CD4-positive, alpha-beta memory T cell (primary cell): ENCODE measurements at regions not wholly inside any gene's neighbourhood (a gene's known extent, or its start where the extent isn't known, plus 50 kb on each side); places are given as distances from the start of the nearest gene placed in this dataset.

Source experiments
- CTCF ChIA-PET: fragments of 350-600 bp; sonication (Branson Sonifier 250); formaldehyde crosslinking; loops from one replicate; lab custom pipeline; 2021; ENCODE audit warnings: inconsistent platforms; ENCODE audit not compliant: partially characterized antibody; lab: Charles Lee
- POLR2A ChIA-PET: fragments of 350-600 bp; sonication (Branson Sonifier 250); formaldehyde crosslinking; loops from one replicate; lab custom pipeline; 2021; ENCODE audit not compliant: partially characterized antibody; lab: Charles Lee
- DNase-seq, 5 donors: peaks; one replicate each; pipeline versions ENCODE4 v3.0.0 to v3.0.0-alpha.2; 2020 to 2022; ENCODE audit warnings: mixed read lengths in 1 of 5
- H3K27ac ChIP-seq: one replicate; pipeline ENCODE4 v1.7.0; 2013; ENCODE audit warnings: low read depth, low read length
- H3K27me3 ChIP-seq: 2 replicates; pipeline ENCODE4 v1.7.0; 2013; ENCODE audit warnings: mild to moderate bottlenecking, low read length, moderate library complexity; ENCODE audit not compliant: insufficient read depth
- H3K36me3 ChIP-seq: 2 replicates; pipeline ENCODE4 v1.7.0; 2013; ENCODE audit warnings: mild to moderate bottlenecking, low read length, moderate library complexity; ENCODE audit not compliant: insufficient read depth
- H3K4me1 ChIP-seq: 2 replicates; pipeline ENCODE4 v1.7.0; 2013; ENCODE audit warnings: mild to moderate bottlenecking, low read length, moderate library complexity; ENCODE audit not compliant: insufficient read depth
- H3K4me3 ChIP-seq, 2 donors: one replicate each; pipeline ENCODE4 v1.7.0; 2013; ENCODE audit warnings: low read length in 2 of 2, mild to moderate bottlenecking in 1 of 2
- H3K9me3 ChIP-seq, 2 donors: one replicate each; pipeline ENCODE4 v1.7.0; 2013; ENCODE audit warnings: low read length in 2 of 2, control low read depth in 1 of 2; ENCODE audit not compliant: control insufficient read depth in 1 of 2
- H3K27ac Mint-ChIP-seq, 7 donors: one replicate each; pipeline ENCODE4 v1.8.0; 2020 to 2021; ENCODE audit warnings: mixed read lengths in 7 of 7, mild to moderate bottlenecking in 6 of 7, inconsistent platforms in 3 of 7, moderate library complexity in 3 of 7
- H3K27me3 Mint-ChIP-seq, 2 donors: one replicate each; pipeline ENCODE4 v1.8.0; 2020 to 2021; ENCODE audit warnings: mixed read lengths in 2 of 2
- H3K36me3 Mint-ChIP-seq, 2 donors: one replicate each; pipeline ENCODE4 v1.8.0; 2020 to 2021; ENCODE audit warnings: mixed read lengths in 2 of 2, inconsistent platforms in 1 of 2, mild to moderate bottlenecking in 1 of 2
- H3K4me1 Mint-ChIP-seq, 4 donors: one replicate each; pipeline ENCODE4 v1.8.0; 2020 to 2021; ENCODE audit warnings: mixed read lengths in 4 of 4, mild to moderate bottlenecking in 1 of 4
- H3K4me3 Mint-ChIP-seq, 8 donors: one replicate each; pipeline ENCODE4 v1.8.0; 2020 to 2021; ENCODE audit warnings: mixed read lengths in 8 of 8, mild to moderate bottlenecking in 7 of 8, moderate library complexity in 6 of 8, inconsistent platforms in 3 of 8
- H3K9me3 Mint-ChIP-seq, 8 donors: one replicate each; pipeline ENCODE4 v1.8.0; 2020 to 2021; ENCODE audit warnings: mixed read lengths in 8 of 8, mild to moderate bottlenecking in 5 of 8, inconsistent platforms in 3 of 8, moderate library complexity in 1 of 8
- intact Hi-C: fragments of 100-400 bp; cut with micrococcal nuclease; formaldehyde crosslinking; loops from one replicate; pipeline ENCODE4 v1.15.1; 2023

- H3K27me3 ChIP-seq: no peaks in the 10 kb centered on the region
- POLR2A ChIA-PET: no interaction called here
- CTCF ChIA-PET: no interaction called here
- H3K4me1 ChIP-seq: no peaks in the 10 kb centered on the region
- H3K27me3 Mint-ChIP-seq: peaks cover 0 to 1% of the 10 kb centered on the region in 2 donors
- intact Hi-C loops: no loop called here
- H3K27ac Mint-ChIP-seq: no peak overlapping the region
- H3K36me3 ChIP-seq: no peaks in the 10 kb centered on the region
- DNase-seq: no peak
- H3K4me3 ChIP-seq: no peak overlapping the region
- H3K27ac ChIP-seq: no peak overlapping the region
- H3K36me3 Mint-ChIP-seq: no peaks in the 10 kb centered on the region
- no peaks in the 10 kb centered on the region for H3K9me3 ChIP-seq
- no peak overlapping the region for H3K4me3 Mint-ChIP-seq
- no peaks in the 10 kb centered on the region for H3K9me3 Mint-ChIP-seq
- H3K4me1 Mint-ChIP-seq: no peaks in the 10 kb centered on the region
Observed at GRCh38 chr2:215554689-215555498, 119.0 kb upstream of the FN1 start.

GRCh38 chr2:215553946-215554345 lies 118.1 kb upstream of the FN1 start:
- H3K36me3 Mint-ChIP-seq: no peaks in the 10 kb centered on the region
- no peak overlapping the region for H3K4me3 Mint-ChIP-seq
- H3K27me3 Mint-ChIP-seq: peaks cover 0 to 6% of the 10 kb centered on the region in 2 donors
- no peaks in the 10 kb centered on the region for H3K9me3 Mint-ChIP-seq
- Histone ChIP-seq H3K27ac (no peak overlapping the region), H3K9me3 (no peaks in the 10 kb centered on the region), H3K4me3 (no peak overlapping the region), H3K27me3 (no peaks in the 10 kb centered on the region), H3K4me1 (no peaks in the 10 kb centered on the region), H3K36me3 (no peaks in the 10 kb centered on the region)
- POLR2A ChIA-PET: no interaction called here
- no peak overlapping the region for H3K27ac Mint-ChIP-seq
- intact Hi-C loops: no loop called here
- DNase-seq: no peak
- CTCF ChIA-PET: no interaction called here
- H3K4me1 Mint-ChIP-seq: no peaks in the 10 kb centered on the region

GRCh38 chr2:215552144-215552580 lies 116.3 kb upstream of the FN1 start:
- H3K36me3 Mint-ChIP-seq: no peaks in the 10 kb centered on the region
- H3K27me3 ChIP-seq: no peaks in the 10 kb centered on the region
- no peak overlapping the region for H3K4me3 Mint-ChIP-seq
- intact Hi-C loops: no loop called here
- no peaks in the 10 kb centered on the region for H3K4me1 Mint-ChIP-seq
- no peak overlapping the region for H3K4me3 ChIP-seq
- H3K27ac Mint-ChIP-seq: no peak overlapping the region
- no peak for DNase-seq
- H3K4me1 ChIP-seq: no peaks in the 10 kb centered on the region
- no peak overlapping the region for H3K27ac ChIP-seq
- H3K9me3 Mint-ChIP-seq: no peaks in the 10 kb centered on the region
- ChIA-PET CTCF (no interaction called here), POLR2A (no interaction called here)
- peaks cover 1 to 5% of the 10 kb centered on the region in 2 donors for H3K27me3 Mint-ChIP-seq
- H3K36me3 ChIP-seq: no peaks in the 10 kb centered on the region
- H3K9me3 ChIP-seq: no peaks in the 10 kb centered on the region

GRCh38 chr2:215550331-215550730 lies 114.5 kb upstream of the FN1 start:
- CTCF ChIA-PET: no interaction called here
- no peak overlapping the region for H3K27ac ChIP-seq
- POLR2A ChIA-PET: no interaction called here

GRCh38 chr2:215548714-215549113 lies 112.8 kb upstream of the FN1 start:
- no peaks in the 10 kb centered on the region for H3K27me3 ChIP-seq
- Mint-ChIP-seq H3K4me3 (no peak overlapping the region), H3K4me1 (no peaks in the 10 kb centered on the region), H3K36me3 (no peaks in the 10 kb centered on the region), H3K27ac (no peak overlapping the region), H3K9me3 (peaks cover 0 to 2% (median 0%) of the 10 kb centered on the region in 8 donors), H3K27me3 (peaks cover 3 to 5% of the 10 kb centered on the region in 2 donors)
- no peaks in the 10 kb centered on the region for H3K4me1 ChIP-seq
- H3K9me3 ChIP-seq: no peaks in the 10 kb centered on the region
- ChIA-PET POLR2A (no interaction called here), CTCF (no interaction called here)
- H3K4me3 ChIP-seq: no peak overlapping the region
- H3K36me3 ChIP-seq: no peaks in the 10 kb centered on the region
- no peak for DNase-seq
- intact Hi-C loops: no loop called here
- no peak overlapping the region for H3K27ac ChIP-seq

More at GRCh38 chr2:215550331-215550730, 114.5 kb upstream of the FN1 start:
- H3K27ac Mint-ChIP-seq: no peak overlapping the region
- H3K27me3 Mint-ChIP-seq: peaks cover 3 to 5% of the 10 kb centered on the region in 2 donors
- no peaks in the 10 kb centered on the region for H3K36me3 Mint-ChIP-seq
- intact Hi-C loops: no loop called here
- Histone ChIP-seq H3K36me3 (no peaks in the 10 kb centered on the region), H3K9me3 (no peaks in the 10 kb centered on the region), H3K4me1 (no peaks in the 10 kb centered on the region), H3K27me3 (no peaks in the 10 kb centered on the region), H3K4me3 (no peak overlapping the region)
- DNase-seq: no peak
- no peaks in the 10 kb centered on the region for H3K4me1 Mint-ChIP-seq
- H3K4me3 Mint-ChIP-seq: no peak overlapping the region
- peaks cover 0 to under 1% (median 0%) of the 10 kb centered on the region in 8 donors for H3K9me3 Mint-ChIP-seq

GRCh38 chr2:215542690-215543089 lies 106.8 kb upstream of the FN1 start:
- peaks cover 0 to 3% (median 0%) of the 10 kb centered on the region in 8 donors for H3K9me3 Mint-ChIP-seq
- Histone ChIP-seq H3K9me3 (no peaks in the 10 kb centered on the region), H3K27me3 (no peaks in the 10 kb centered on the region), H3K36me3 (no peaks in the 10 kb centered on the region), H3K27ac (no peak overlapping the region), H3K4me1 (no peaks in the 10 kb centered on the region), H3K4me3 (no peak overlapping the region)
- DNase-seq: no peak
- H3K27me3 Mint-ChIP-seq: peaks cover 0 to 1% of the 10 kb centered on the region in 2 donors
- POLR2A ChIA-PET: no interaction called here
- no peaks in the 10 kb centered on the region for H3K4me1 Mint-ChIP-seq
- intact Hi-C loops: no loop called here
- no peak overlapping the region for H3K27ac Mint-ChIP-seq
- no peak overlapping the region for H3K4me3 Mint-ChIP-seq
- CTCF ChIA-PET: no interaction called here
- no peaks in the 10 kb centered on the region for H3K36me3 Mint-ChIP-seq

- intact Hi-C loops: no loop called here
Observed at GRCh38 chr2:215540658-215541057, 104.8 kb upstream of the FN1 start.

More at GRCh38 chr2:215540658-215541057, 104.8 kb upstream of the FN1 start:
- DNase-seq: no peak
- Histone ChIP-seq H3K4me1 (no peaks in the 10 kb centered on the region), H3K36me3 (no peaks in the 10 kb centered on the region), H3K27ac (no peak overlapping the region), H3K9me3 (no peaks in the 10 kb centered on the region), H3K4me3 (no peak overlapping the region), H3K27me3 (no peaks in the 10 kb centered on the region)
- H3K4me1 Mint-ChIP-seq: no peaks in the 10 kb centered on the region
- no peak overlapping the region for H3K27ac Mint-ChIP-seq
- CTCF ChIA-PET: no interaction called here
- H3K4me3 Mint-ChIP-seq: no peak overlapping the region
- H3K36me3 Mint-ChIP-seq: no peaks in the 10 kb centered on the region
- POLR2A ChIA-PET: no interaction called here
- H3K27me3 Mint-ChIP-seq: no peaks in the 10 kb centered on the region
- H3K9me3 Mint-ChIP-seq: peaks cover 0 to 3% (median 0%) of the 10 kb centered on the region in 8 donors
